Suprapubic skin (tissue), 4 donors: ENCODE measurements at regions not wholly inside any gene's neighbourhood (a gene's known extent, or its start where the extent isn't known, plus 50 kb on each side); places are given as distances from the start of the nearest gene placed in this dataset.

Source experiments
- DNase-seq, 2 donors: peaks; one replicate each; pipeline ENCODE4 v3.0.0-alpha.2; 2019; ENCODE audit warnings: low spot score in 2 of 2
- H3K27ac ChIP-seq: fragments of 200-600 bp; sonication (generic); one replicate; pipeline ENCODE4 v1.5.1; 2019
- H3K27me3 ChIP-seq: fragments of 200-600 bp; sonication (generic); one replicate; pipeline ENCODE4 v1.5.1; 2019
- H3K36me3 ChIP-seq: fragments of 200-600 bp; sonication (generic); one replicate; pipeline ENCODE4 v1.5.1; 2019
- H3K4me1 ChIP-seq: fragments of 200-600 bp; sonication (generic); one replicate; pipeline ENCODE4 v1.5.1; 2019
- H3K4me3 ChIP-seq: fragments of 200-600 bp; sonication (generic); one replicate; pipeline ENCODE4 v1.5.1; 2019; ENCODE audit warnings: mild to moderate bottlenecking
- H3K9me3 ChIP-seq: fragments of 200-600 bp; sonication (generic); one replicate; pipeline ENCODE4 v1.5.1; 2019
- EP300 ChIP-seq: sonication (generic); formaldehyde crosslinking; IDR thresholded peaks from one replicate; pipeline ENCODE4 v1.6.1; 2017; ENCODE audit warnings: antibody characterized with exemption
- POLR2A ChIP-seq, 2 donors: fragments of 450-650 bp; IDR thresholded peaks; one replicate each; pipeline ENCODE4 v1.6.1; 2017; ENCODE audit warnings: antibody characterized with exemption in 2 of 2, mild to moderate bottlenecking in 2 of 2, moderate library complexity in 2 of 2
- POLR2AphosphoS5 ChIP-seq, 3 donors: sonication (generic); formaldehyde crosslinking; IDR thresholded peaks; one replicate each; pipeline ENCODE4 v1.6.1; 2017; ENCODE audit warnings: antibody characterized with exemption in 3 of 3
- WGBS: methylation state at CpG from one replicate; pipeline ENCODE4 v1.1.5; 2018; 5-methylcytosine and 5-hydroxymethylcytosine counted together
- TF ChIP-seq, protein P1 (sequence below), 2 donors: fragments of 200-600 bp in 1 of 2; fragments of 450-650 bp in 1 of 2; sonication (generic) in 1 of 2; IDR thresholded peaks; one replicate each; pipeline ENCODE4 v1.5.1; 2016 to 2019; ENCODE audit warnings: antibody characterized with exemption in 2 of 2, mild to moderate bottlenecking in 1 of 2, moderate library complexity in 1 of 2

- no peaks in the 10 kb centered on the region for H3K9me3 ChIP-seq
- no peak for DNase-seq
- WGBS: 73% methylated on average over 1 of the region's 1 CpG
- H3K36me3 ChIP-seq: no peaks in the 10 kb centered on the region
- H3K4me1 ChIP-seq: no peaks in the 10 kb centered on the region
- no peak overlapping the region for H3K27ac ChIP-seq
- H3K27me3 ChIP-seq: no peaks in the 10 kb centered on the region
- no peak overlapping the region for H3K4me3 ChIP-seq
- TF ChIP-seq, protein P1, sequence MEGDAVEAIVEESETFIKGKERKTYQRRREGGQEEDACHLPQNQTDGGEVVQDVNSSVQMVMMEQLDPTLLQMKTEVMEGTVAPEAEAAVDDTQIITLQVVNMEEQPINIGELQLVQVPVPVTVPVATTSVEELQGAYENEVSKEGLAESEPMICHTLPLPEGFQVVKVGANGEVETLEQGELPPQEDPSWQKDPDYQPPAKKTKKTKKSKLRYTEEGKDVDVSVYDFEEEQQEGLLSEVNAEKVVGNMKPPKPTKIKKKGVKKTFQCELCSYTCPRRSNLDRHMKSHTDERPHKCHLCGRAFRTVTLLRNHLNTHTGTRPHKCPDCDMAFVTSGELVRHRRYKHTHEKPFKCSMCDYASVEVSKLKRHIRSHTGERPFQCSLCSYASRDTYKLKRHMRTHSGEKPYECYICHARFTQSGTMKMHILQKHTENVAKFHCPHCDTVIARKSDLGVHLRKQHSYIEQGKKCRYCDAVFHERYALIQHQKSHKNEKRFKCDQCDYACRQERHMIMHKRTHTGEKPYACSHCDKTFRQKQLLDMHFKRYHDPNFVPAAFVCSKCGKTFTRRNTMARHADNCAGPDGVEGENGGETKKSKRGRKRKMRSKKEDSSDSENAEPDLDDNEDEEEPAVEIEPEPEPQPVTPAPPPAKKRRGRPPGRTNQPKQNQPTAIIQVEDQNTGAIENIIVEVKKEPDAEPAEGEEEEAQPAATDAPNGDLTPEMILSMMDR (IDR thresholded peaks at IDR 0.05): no peak
- TF ChIP-seq EP300 (no peak), POLR2A (IDR thresholded peaks at IDR 0.05) (no peak), POLR2AphosphoS5 (IDR thresholded peaks at IDR 0.05) (no peak)
Measured at GRCh38 chr14:66046591-66046990, 439.6 kb upstream of the CCDC196 start.

GRCh38 chr14:66056268-66056907 is 429.8 kb upstream of the CCDC196 start:
- no peaks in the 10 kb centered on the region for H3K36me3 ChIP-seq
- DNase-seq: no peak
- WGBS: 70% methylated on average over 5 of the region's 5 CpGs

GRCh38 chr14:66056926-66057552 is 429.1 kb upstream of the CCDC196 start:
- DNase-seq: no peak
- H3K27me3 ChIP-seq: no peaks in the 10 kb centered on the region
- TF ChIP-seq, protein P1 (IDR thresholded peaks at IDR 0.05): no peak
- TF ChIP-seq POLR2AphosphoS5 (IDR thresholded peaks at IDR 0.05) (no peak), POLR2A (IDR thresholded peaks at IDR 0.05) (no peak), EP300 (no peak)
- no peaks in the 10 kb centered on the region for H3K36me3 ChIP-seq
- no peaks in the 10 kb centered on the region for H3K4me1 ChIP-seq
- H3K4me3 ChIP-seq: no peak overlapping the region
- no peaks in the 10 kb centered on the region for H3K9me3 ChIP-seq
- WGBS: 89% methylated on average over 1 of the region's 1 CpG
- H3K27ac ChIP-seq: no peak overlapping the region

More at GRCh38 chr14:66056268-66056907, 429.8 kb upstream of the CCDC196 start:
- no peaks in the 10 kb centered on the region for H3K4me1 ChIP-seq
- H3K27me3 ChIP-seq: no peaks in the 10 kb centered on the region
- no peak overlapping the region for H3K27ac ChIP-seq
- H3K9me3 ChIP-seq: no peaks in the 10 kb centered on the region
- H3K4me3 ChIP-seq: no peak overlapping the region
- TF ChIP-seq, protein P1 (IDR thresholded peaks at IDR 0.05): no peak
- no peak for TF ChIP-seq EP300

GRCh38 chr14:66065188-66065587 is 421.0 kb upstream of the CCDC196 start:
- Histone ChIP-seq H3K27ac (no peak overlapping the region), H3K4me3 (no peak overlapping the region)

More at GRCh38 chr14:66065188-66065587, 421.0 kb upstream of the CCDC196 start:
- Histone ChIP-seq H3K27me3 (no peaks in the 10 kb centered on the region), H3K9me3 (no peaks in the 10 kb centered on the region), H3K4me1 (no peaks in the 10 kb centered on the region), H3K36me3 (no peaks in the 10 kb centered on the region)
- WGBS: 92% methylated on average over 5 of the region's 5 CpGs
- TF ChIP-seq POLR2AphosphoS5 (IDR thresholded peaks at IDR 0.05): no peak
- TF ChIP-seq, protein P1 (IDR thresholded peaks at IDR 0.05): no peak
- no peak for DNase-seq
